Stomach (tissue), 8 donors: ENCODE measurements at regions not wholly inside any gene's neighbourhood (a gene's known extent, or its start where the extent isn't known, plus 50 kb on each side); places are given as distances from the start of the nearest gene placed in this dataset.

Experiments used
- DNase-seq, 2 donors: peaks; one replicate each; pipeline versions ENCODE4 v3.0.0 to v3.0.0-alpha.2; 2013 to 2019
- H3K27ac ChIP-seq, 5 donors: fragments of 200-600 bp in 4 of 5; sonication (generic) in 4 of 5; one replicate each; pipeline ENCODE4 v1.5.1; 2013 to 2019; ENCODE audit warnings: mild to moderate bottlenecking in 1 of 5, moderate library complexity in 1 of 5
- H3K27me3 ChIP-seq, 3 donors: fragments of 200-600 bp; sonication (generic); one replicate each; pipeline ENCODE4 v1.5.1; 2017 to 2019; ENCODE audit warnings: mixed run types in 1 of 3
- H3K36me3 ChIP-seq, 4 donors: fragments of 200-600 bp; sonication (generic); 1 replicate in 3 of 4; 2 replicates in 1 of 4; pipeline ENCODE4 v1.5.1; 2016 to 2019
- H3K4me1 ChIP-seq, 4 donors: fragments of 200-600 bp; sonication (generic); one replicate each; pipeline ENCODE4 v1.5.1; 2016 to 2019
- H3K4me3 ChIP-seq, 4 donors: fragments of 200-600 bp; sonication (generic) in 3 of 4; one replicate each; pipeline ENCODE4 v1.5.1; 2016 to 2019; ENCODE audit warnings: mild to moderate bottlenecking in 1 of 4
- H3K9me3 ChIP-seq, 4 donors: fragments of 200-600 bp; sonication (generic); one replicate each; pipeline ENCODE4 v1.5.1; 2016 to 2019
- CTCF ChIP-seq, 7 experiments: fragments of 450-650 bp in 4 of 7; fragments of 200-600 bp in 3 of 7; sonication (generic) in 3 of 7; IDR thresholded peaks; one replicate each; pipeline ENCODE4 v1.5.1; 2016 to 2019; ENCODE audit warnings: antibody characterized with exemption in 7 of 7, control low read depth in 2 of 7, mild to moderate bottlenecking in 1 of 7
- EP300 ChIP-seq: sonication (generic); formaldehyde crosslinking; IDR thresholded peaks from one replicate; pipeline ENCODE4 v1.6.1; 2017; ENCODE audit warnings: antibody characterized with exemption
- POLR2A ChIP-seq, 4 donors: fragments of 450-650 bp; IDR thresholded peaks; one replicate each; pipeline ENCODE4 v1.6.1; 2016; ENCODE audit warnings: antibody characterized with exemption in 4 of 4, control low read depth in 2 of 4, mild to moderate bottlenecking in 1 of 4, moderate library complexity in 1 of 4
- POLR2AphosphoS5 ChIP-seq, 3 donors: sonication (generic); formaldehyde crosslinking; IDR thresholded peaks; one replicate each; pipeline ENCODE4 v1.6.1; 2016; ENCODE audit warnings: antibody characterized with exemption in 3 of 3
- WGBS, 5 donors: extraction: QIAGEN DNeasy Blood & Tissue Kit in 3 of 5; methylation state at CpG; one replicate each; pipeline versions ENCODE4 v1.1.5 to v1.1.7; 2013 to 2018; 5-methylcytosine and 5-hydroxymethylcytosine counted together
- intact Hi-C: fragments of 100-400 bp; cut with DNase I; formaldehyde crosslinking; loops from one replicate; pipeline ENCODE4 v1.15.1; 2023; ENCODE audit warnings: low total_unique reads
- donor health status: healthy with polysubstance abuse.
- donor health status: Bipolar disorder and iron deficiency.
- donor health status: healthy.

DNA sequence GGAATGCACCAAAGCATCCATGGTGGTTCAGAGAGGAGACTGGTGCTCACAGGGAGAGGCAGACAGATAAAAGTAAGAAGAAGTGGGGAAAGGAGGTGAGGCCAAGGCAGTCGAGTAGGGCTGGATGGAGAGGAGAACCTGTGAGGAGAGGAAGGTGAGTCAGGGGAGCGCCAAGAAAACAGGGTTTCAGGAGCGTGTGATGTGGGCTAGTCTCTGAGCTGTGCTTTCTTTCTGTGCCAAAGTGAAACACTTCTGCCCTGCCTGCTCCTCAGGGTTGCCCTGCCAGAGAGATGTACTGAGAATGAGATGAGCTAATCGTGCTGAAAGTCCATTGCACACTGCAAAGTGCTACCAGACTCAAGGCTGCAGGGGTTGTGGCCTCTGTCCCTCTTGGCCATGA, 310.7 kb upstream of the CCL2 start:
- WGBS, 5 donors, result 68 to 78% (median 73%) methylated on average over 4 of the region's 4 CpGs
- TF ChIP-seq EP300 (no peak), POLR2A (IDR thresholded peaks at IDR 0.05) (no peak), CTCF (IDR thresholded peaks at IDR 0.05) (no peak), POLR2AphosphoS5 (IDR thresholded peaks at IDR 0.05) (no peak)
- DNase-seq, result no peak
- H3K27ac ChIP-seq, result no peak overlapping the region
- intact Hi-C loops, result no loop called here
- no peaks in the 10 kb centered on the region for H3K9me3 ChIP-seq
- no peaks in the 10 kb centered on the region for H3K36me3 ChIP-seq
- no peak overlapping the region for H3K4me3 ChIP-seq
- no peaks in the 10 kb centered on the region for H3K27me3 ChIP-seq
- no peaks in the 10 kb centered on the region for H3K4me1 ChIP-seq

DNA sequence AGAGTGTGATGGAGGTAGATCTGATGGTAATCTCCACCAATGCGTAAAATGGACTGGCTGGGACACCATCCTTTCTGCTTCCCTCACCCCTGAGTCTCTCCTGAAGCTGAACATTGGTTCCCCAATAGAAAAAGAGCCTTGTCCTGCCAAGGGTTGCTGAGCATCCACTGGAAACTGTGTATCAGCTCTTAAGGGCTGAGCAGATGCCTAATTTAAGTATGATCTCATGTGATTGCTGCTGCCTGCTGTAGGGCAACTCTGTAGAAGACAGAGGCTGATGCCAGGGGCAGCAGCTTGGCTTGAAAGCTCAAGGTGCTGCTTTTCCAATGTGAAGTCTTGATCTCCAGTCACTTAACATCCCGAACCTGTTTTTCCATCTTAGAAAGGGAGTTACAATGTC, 310.3 kb upstream of the CCL2 start:
- H3K4me3 ChIP-seq, result no peak overlapping the region
- TF ChIP-seq POLR2A (IDR thresholded peaks at IDR 0.05), result no peak
- no peaks in the 10 kb centered on the region for H3K36me3 ChIP-seq
- intact Hi-C loops, result no loop called here
- H3K27me3 ChIP-seq, result no peaks in the 10 kb centered on the region
- no peaks in the 10 kb centered on the region for H3K4me1 ChIP-seq
- DNase-seq, result no peak
- no peaks in the 10 kb centered on the region for H3K9me3 ChIP-seq
- no peak overlapping the region for H3K27ac ChIP-seq
- 73 to 100% (median 81%) methylated on average over 2 of the region's 2 CpGs for WGBS, 5 donors

DNA sequence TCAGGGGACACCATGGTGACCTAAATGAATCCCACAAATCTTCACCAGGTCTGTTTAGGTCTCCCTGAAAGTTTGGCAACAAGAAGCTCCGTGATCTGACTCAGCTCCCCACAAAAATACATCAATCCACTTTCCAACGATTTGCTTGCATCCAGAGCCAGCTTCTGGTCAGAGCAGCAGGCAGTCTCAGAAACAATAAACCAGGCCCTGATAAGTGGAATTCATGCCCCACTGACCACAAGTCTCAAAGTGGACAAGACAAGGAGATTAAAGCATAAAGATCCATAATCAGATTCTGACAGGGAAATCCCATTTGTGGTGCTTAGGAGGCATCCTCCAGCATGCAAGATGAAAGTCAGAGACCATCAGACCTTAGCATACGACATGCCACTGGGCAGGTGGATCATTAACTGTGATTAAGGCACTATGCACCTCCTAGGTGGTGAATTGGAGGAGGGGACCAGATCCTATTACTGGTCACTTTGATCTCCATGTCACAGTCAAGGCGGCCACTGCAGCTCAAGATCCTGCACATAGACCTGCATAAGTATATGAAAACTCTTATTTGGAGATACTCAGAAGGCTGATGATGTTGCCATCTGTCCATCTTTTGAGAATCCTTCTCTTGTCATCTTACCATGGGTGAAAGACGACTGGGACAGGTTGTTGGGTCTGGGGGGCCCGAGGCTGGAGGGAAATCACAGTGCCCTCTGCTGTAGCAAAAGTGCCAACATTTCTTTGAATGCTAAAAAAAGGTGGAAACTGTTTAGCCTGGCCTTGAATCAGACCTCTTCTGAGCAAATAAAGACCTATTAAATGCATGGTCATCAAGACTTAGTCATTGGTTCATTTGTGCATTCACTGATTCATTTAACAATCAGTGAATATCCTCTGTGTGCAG, 309.2 kb upstream of the CCL2 start:
- H3K27me3 ChIP-seq, result no peaks in the 10 kb centered on the region
- H3K9me3 ChIP-seq, result no peaks in the 10 kb centered on the region
- TF ChIP-seq EP300, result no peak
- no peak for TF ChIP-seq CTCF (IDR thresholded peaks at IDR 0.05)
- no peak for TF ChIP-seq POLR2A (IDR thresholded peaks at IDR 0.05)
- TF ChIP-seq POLR2AphosphoS5 (IDR thresholded peaks at IDR 0.05), result no peak
- H3K27ac ChIP-seq, result no peak overlapping the region
- H3K4me1 ChIP-seq, result no peaks in the 10 kb centered on the region
- intact Hi-C loops, result no loop called here
- 46 to 58% (median 57%) methylated on average over 6 of the region's 6 CpGs for WGBS, 5 donors
- H3K36me3 ChIP-seq, result no peaks in the 10 kb centered on the region
- H3K4me3 ChIP-seq, result no peak overlapping the region
- DNase-seq, result no peak

GRCh38 chr17:33947762-33948161, 307.3 kb upstream of the CCL2 start:
- Histone ChIP-seq H3K27ac (no peak overlapping the region), H3K9me3 (no peaks in the 10 kb centered on the region), H3K36me3 (no peaks in the 10 kb centered on the region), H3K4me3 (no peak overlapping the region), H3K27me3 (no peaks in the 10 kb centered on the region), H3K4me1 (no peaks in the 10 kb centered on the region)
- DNase-seq, result no peak
- intact Hi-C loops, result no loop called here
- no peak for TF ChIP-seq POLR2A (IDR thresholded peaks at IDR 0.05)
- no peak for TF ChIP-seq CTCF (IDR thresholded peaks at IDR 0.05)
- TF ChIP-seq POLR2AphosphoS5 (IDR thresholded peaks at IDR 0.05), result no peak

- 72 to 87% (median 82%) methylated on average over 4 to 7 of the region's 7 CpGs for WGBS, 5 donors
- H3K27me3 ChIP-seq, result no peaks in the 10 kb centered on the region
- no peaks in the 10 kb centered on the region for H3K36me3 ChIP-seq
- no peak for DNase-seq
- no peaks in the 10 kb centered on the region for H3K9me3 ChIP-seq
- H3K4me3 ChIP-seq, result no peak overlapping the region
- no peak for TF ChIP-seq EP300
- TF ChIP-seq POLR2AphosphoS5 (IDR thresholded peaks at IDR 0.05), result no peak
- no peak for TF ChIP-seq POLR2A (IDR thresholded peaks at IDR 0.05)
- intact Hi-C loops, result no loop called here
- no peaks in the 10 kb centered on the region for H3K4me1 ChIP-seq
- no peak overlapping the region for H3K27ac ChIP-seq
These were observed 306.8 kb upstream of the CCL2 start for GRCh38 chr17:33948309-33948708.
